Myocyte (in vitro differentiated cells): ENCODE measurements at regions not wholly inside any gene's neighbourhood (a gene's known extent, or its start where the extent isn't known, plus 50 kb on each side); places are given as distances from the start of the nearest gene placed in this dataset.
A peak's percentile ranks its signal among the peaks of the same experiment; 100 is the strongest.

Source experiments
- DNase-seq: peaks from one replicate; pipeline ENCODE4 v3.0.0-alpha.2; 2012; ENCODE audit warnings: low read depth

DNA sequence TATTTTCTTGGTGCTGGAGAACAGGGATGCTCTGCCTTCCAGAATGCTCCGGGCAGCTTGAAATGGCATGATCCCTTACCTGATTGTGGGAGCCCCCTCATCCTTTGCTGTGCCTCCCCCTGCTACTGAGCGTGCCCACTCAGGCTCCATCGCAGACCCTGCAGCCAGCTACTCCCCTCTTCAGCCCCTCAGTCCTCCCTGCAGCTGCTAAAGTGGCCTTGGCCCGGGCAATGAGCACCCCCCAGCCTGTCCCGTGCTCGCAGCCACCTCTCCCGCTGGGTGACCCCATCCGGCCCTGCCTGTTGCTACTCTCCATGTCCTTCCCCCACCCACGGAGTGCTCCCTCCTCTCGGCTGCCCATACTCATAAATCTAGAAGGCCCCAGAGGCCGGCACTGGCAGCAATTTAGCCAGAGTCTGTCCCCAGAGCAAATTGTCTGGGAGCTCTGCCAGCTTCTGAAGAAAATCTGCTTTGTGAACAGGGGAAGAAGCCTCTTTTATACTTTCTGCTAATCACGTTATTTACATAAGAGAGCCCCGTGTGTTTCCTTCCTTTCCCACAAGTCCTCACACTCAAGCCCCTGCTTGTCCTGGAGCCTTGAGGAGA, 143.7 kb upstream of the FRMD6 start:
- DNase-seq, result peak; percentile 76

DNA sequence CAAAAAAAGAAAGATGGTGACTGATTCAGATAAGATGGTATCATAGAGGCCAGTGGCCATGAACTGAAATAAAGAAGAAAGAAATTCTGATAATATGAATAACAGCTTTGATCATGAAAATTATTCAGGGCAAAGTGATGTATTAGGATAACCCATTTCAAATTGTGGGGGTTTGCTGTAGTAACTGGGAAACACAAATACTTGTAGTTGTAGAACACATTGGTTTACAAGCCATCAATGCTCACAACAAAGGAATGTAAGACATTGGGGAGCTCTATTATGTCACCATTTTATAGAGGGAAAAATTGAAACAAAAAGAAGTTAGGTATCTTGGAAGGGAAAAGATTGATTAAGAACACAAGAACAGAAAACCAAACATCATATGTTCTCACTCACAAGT, 140.4 kb upstream of the FRMD6 start:
- DNase-seq, result no peak

DNA sequence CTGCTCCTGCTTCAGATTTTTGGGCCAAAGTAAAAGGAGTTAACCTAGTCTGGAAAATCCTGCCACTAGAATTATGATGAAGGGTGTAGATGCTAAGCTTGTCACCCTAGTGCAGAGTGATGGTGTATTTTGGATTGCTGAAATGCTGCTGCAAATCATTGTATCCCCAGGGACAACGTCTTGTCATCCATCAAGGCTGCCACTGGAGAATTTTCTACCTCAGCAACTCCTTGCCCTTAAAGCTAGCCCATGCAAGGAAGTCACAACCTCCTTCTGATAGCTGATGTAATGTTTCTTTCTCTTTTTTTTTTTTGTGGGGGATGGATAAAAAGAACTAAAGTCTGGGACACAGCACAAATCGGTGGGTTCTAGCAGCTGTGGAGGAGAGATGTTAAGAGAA, 139.4 kb upstream of the FRMD6 start:
- no peak for DNase-seq

DNA sequence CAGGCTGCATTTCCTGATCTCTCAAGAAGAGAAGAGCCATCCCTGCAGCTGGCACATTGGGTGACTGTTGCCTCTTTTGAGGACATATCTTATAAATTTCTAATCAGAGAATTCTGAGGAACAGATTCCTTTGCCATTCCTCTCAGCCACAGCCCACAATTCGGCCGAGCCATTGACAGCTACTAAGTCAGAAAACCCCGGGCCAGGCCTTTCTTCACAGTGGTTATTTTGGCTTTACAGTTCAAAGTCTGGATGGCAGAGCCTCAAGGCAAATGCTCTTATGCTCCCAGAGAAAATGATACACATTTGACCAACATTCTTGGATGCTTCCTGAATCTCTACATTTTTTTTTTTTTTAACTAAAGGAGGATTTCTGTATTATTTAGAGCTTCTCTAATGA, 138.4 kb upstream of the FRMD6 start:
- peak; percentile 34 for DNase-seq

DNA sequence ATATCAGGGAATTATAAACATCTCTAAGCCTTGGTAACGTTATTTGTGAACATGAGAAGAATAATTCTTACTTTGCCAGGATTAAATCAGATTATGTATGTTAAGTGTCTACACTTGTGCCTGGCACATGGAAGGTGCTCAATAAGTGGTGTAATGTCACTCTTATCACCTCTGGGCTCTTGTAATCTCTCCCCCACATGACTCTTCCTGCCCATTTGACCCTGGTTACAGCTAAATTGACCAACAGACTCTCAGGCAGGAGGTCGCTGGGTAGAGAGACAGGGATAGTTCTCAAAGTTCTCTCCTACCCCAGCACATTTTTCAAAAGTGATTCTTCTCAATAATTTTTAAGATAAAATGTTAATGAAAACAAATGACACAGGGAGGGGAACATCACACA, 137.8 kb upstream of the FRMD6 start:
- DNase-seq, result no peak

DNA sequence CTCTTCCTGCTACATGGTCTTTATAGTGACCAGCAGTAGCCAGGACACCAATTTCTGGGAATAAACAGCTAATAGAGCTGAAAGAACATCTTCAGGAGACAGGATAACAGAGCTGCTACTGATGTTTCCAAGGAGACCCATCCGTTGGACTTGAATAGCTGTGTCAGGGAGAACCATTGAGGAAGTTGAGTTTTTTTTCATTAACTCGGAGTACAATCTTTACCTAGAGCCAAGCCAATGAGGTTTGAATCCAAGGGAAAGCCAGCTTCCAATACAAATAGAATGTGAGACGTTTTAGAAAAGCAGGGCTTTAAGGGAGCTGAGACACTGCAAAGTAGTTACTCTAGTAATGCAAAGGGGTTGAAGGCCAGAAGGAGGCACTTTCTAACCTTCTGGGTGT, 136.1 kb upstream of the FRMD6 start:
- no peak for DNase-seq

DNA sequence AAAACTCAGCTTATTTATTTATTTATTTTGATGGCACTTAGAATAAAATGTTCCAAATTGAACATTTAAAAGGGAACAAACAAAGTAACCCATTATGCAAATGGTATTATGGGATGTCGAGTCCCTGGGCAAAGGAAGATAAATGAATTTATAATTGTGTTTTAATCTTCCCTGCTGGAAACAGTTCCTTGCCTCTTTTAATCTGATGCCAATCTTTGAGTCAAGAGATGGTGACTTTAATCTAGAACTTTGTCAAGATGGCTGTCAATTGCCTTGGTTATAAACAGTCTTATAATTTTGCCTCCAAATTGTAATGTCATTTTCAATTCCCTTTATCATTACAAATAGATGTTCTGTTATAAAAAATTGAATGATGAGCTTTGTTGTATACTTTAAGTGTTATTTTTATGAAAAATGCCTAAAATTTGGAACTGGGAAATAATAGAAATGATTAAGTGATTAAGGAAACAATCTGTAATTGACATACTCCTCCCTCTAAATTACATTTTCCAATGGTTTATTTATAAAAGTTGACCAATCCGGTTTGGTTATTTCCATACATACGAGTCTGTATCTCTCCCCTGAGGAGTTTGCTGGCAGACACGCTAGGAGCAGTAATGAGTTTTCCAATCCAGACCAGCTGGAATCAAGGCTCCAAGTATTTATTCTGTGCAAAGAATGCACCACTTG, 134.9 kb upstream of the FRMD6 start:
- DNase-seq, result no peak

DNA sequence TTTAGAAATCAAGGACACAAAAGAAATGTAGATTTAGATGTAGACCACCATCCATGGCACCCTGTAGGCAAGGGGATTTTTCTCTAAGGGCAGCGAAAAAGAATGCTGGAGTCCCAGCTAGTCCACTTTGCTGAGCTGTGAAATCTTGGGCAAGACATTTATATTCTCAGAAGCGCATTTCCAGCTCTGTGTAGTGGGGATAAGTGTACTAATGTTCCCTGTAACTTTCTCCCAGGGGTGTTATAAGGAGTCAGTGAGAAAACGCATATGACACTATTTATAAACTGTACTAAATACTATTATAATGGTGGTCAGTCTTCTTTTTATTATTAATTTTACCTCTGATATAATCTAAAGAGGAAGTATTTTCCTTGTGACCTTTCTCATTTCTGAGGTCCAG, 133.4 kb upstream of the FRMD6 start:
- DNase-seq, result no peak

DNA sequence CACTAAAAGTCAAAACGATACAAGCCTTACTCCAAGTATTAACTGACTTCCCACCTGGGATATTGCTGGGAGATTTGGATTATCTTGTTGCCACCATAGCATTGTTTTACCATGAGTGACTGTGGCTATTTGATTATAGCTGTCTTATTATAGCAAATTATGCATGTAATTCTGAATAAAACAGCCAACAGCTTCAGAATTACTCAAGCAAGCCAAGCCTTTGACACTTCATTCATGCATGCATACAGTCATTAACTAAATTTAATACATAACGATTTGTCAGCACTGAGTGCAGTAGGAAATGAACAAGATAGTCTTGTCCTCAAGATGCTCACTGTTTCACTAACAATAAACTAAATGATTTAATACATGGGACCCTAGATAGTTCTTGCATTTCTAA, 133.0 kb upstream of the FRMD6 start:
- peak; percentile 54 for DNase-seq

DNA sequence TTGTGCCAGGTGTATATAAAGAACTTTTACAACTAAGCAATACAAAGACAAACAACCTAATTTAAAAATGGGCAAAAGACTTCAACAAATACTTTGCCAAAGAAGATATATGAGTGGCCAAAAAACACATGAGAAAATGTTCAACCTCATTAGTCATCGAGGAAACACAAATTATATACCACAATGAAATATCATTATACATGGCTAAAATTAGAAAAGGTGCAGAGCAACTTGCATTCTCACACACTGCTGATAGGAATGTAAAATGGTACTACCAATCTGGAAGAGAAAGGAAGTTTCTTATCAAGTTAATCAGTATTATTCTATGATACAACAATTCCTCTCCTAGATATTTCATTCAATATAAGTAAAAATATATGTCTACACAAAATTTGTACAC, 131.6 kb upstream of the FRMD6 start:
- no peak for DNase-seq

DNA sequence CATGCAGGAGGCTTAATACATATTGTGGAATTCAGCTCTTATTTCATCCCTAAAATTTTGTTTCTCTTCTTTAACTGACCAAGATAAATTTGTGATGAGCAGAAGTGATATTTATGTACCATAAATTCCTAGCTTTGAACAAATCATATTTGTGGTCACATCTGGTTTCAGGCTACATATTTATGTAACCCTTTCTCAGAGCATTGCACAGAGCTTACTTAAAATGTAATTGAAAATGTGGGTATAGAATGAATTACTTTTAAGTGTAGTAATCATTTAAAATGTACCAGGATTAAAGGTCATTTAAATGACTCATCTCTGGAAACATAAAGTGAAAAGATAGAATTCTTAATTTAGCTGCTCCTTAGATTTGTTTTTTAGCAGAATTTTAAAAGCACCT, 129.9 kb upstream of the FRMD6 start:
- DNase-seq, result no peak

DNA sequence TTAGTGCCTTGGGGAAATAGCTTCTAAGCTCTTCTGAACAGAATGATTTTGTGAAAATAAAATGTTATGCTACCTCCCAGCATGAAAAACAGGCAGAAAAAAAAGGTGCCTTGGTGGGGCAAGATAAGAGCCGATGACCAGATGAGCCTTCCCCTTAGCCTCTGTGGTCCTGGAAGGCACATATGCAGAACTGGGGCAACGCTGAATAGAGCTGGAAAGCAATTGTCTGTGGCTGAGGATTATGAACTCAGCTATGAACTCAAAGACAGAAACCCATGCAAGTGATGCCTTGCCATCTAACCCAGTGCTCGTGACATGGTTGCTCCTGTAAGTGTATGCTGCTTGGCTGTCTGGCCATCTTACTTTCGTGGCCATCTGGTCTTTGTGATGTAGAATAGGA, 128.5 kb upstream of the FRMD6 start:
- DNase-seq, result no peak

DNA sequence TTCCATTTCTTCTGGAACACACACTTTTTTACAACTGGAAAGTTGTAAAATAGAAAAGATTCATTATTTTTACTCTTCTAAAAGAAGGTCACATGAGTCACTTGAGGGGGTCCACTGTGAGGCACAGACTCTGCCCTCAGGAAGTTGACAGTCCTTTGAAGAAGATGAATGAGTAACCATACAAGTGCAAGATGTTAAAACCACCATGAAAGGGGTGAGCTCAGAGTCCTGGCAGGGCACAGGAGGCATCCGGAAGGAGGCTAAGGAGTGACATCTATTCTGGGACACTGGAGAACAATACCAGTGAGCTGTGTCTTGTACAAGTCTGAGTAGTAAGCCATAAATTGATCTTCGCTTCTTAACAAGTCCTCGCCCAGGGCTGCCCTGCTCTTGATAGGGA, 126.0 kb upstream of the FRMD6 start:
- DNase-seq, result no peak

DNA sequence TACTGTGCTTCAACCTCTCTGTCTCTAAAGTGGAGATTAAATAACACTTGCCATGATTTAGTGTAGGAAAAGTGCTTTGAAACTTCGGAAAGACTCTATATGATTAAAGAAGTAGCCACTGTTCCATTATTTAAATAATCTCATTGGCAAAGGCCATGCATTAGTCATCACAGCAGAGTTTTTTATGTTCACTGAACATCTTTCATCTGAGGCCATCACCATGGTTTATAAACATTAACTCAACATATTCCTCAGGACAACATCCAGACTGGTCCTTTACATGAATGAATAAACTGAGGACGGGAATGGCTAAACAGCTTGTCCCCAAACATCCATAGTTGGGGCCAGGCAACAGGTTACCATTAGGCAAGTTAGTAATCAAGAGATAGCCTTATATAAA, 124.6 kb upstream of the FRMD6 start:
- no peak for DNase-seq

DNA sequence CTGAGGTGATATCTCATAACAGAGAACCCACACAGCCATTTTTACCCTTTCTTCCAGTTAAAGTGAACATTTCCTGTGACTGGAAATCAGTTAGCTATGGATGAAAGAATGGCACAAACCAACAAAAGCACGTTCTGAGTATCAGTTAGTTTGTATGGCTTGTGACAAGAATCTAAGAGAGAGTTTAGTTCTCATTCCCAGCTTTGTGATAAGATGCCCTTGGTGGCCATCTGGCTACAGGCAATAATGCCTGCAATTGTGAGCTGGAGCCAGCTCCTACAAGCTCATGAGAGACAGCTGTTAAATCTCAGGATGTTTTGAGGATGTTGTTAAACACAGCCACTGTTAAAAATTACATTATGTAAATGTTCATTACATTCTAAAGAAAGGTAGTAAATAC, 122.0 kb upstream of the FRMD6 start:
- no peak for DNase-seq

DNA sequence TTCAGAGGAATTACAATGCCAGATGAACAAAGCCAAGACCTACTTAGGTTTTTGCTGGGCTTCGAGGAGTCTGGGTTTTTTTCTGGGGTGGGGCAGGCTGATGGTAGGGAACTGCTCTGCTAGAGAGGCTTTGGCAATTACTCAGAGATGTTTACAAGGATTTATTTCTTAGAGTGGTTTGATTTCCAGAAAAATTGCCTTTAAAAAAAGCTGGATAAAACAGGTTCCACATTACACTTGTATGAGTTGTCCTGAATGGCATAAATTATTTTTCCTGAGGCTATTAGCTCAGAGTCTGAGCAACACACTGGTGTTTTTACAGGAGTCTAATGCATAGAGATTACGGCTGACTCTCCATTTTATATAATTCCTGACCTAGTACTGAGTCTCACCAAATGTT, 118.5 kb upstream of the FRMD6 start:
- peak; percentile 58 for DNase-seq

DNA sequence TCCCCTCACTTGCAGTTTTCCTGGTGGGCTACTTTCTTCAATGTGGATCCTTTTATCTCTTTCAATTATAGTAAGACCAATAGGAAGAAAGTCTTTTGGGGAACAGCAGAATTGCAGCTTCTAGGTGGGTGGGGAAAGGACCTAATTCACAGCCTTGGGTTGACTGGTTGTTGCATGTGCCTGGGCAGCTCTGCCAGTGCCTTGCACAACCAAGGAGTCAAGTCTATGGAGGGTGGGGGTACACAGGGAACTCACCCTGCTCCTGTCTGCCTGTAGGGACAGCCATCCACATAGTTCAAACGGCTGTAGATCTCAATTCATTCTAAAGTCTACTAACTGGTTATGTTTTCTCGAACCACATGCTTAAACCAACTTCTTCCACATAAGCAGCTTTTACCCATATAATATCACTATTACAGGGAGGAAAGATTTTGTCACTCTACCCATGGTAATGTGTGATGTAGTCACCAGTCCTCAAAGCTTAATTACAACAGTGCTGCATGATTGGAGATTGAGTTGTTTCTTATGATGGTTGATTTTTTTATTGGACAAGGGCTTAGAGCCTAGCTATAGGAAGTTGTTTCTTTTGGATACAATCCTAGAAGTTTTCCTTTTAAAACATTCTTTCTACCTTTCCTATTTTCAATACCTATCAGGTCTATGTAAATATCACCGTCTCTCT, 117.7 kb upstream of the FRMD6 start:
- DNase-seq, result no peak

DNA sequence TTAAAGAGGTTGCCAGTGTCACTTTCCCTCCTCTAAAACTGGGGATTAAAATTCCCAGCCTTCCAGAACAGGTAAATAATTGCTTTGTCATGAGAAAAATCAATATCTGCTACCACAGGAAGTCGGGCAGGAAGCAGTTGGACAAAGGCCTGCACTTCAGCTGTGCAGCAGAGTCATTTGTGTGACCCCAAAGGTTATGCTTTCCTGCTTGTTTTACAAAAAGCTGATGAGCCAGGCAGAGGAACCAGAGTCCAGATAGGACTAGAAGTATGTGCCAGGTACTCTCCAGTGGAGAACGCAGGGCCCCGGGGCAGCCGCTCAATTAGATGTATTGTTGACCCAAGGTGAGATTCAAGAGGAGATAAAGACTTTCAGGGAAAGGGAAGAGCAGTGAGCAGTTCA, 117.1 kb upstream of the FRMD6 start:
- DNase-seq, result peak; percentile 31

DNA sequence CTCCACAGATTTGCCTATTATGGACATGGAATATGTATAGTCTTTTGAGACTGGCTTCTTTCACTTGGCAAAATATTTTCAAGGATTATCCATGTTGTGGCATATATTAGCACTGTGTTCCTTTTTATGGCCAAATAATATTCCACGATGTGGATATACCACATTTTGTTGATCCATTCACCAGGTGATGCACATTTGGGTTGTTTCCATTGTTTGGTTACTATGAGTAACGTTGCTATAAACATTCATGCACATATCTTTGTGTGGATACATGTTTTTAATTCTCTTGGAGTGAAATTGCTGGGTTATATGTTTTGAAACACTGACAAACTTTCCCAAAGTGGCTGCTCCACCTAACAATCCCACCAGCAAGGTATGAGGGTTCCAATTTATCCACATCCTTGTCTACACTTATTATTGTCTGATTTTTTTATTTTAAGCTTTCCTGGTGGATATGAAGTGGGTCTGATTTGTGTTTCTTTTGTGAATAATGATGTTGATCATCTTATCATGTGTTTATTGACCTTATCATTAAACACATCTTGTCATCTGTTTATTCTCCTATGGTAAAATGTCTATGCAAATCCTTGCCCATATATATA, 116.2 kb upstream of the FRMD6 start:
- DNase-seq, result no peak

DNA sequence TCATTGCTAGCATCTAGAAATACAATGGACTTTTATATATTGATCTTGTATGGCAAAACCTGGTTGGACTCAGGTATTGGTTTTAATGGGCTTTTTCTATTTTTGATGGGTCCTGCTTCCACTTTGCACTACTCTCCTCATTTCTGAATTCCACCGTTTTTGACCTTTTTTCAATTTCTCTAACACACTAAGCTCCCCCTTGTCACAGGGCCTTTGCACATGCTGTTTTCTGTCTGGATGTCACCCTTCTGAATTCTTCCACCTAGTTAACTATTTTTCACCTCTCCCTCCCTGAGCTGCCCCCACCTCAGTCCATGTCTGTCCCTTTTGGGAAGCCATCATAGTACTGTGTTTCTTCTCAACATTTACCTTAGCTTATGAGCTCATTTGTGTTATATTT, 112.7 kb upstream of the FRMD6 start:
- DNase-seq, result no peak

DNA sequence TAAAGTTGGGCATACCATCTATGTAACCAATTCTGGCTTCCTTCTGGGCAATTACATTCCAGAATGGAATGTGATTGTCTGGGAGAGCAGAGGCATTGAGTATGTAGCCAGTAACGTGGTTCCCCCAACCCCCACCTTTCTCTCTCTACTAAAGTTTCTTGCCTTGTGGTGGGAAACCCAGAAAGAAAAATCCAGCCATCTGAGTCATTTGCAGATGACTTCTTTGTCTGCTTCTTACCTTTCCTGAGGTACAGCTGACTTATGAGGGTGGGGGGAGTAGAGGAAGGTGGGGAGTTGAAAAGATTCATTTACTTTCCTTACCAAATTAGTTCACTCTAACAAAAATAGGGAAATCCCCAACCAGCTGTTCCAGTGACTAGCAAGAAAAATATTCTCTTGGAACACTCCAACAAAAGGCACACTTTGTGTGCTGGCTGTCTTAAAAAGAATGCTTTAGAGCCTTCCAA, 112.1 kb upstream of the FRMD6 start:
- DNase-seq, result peak; percentile 83

DNA sequence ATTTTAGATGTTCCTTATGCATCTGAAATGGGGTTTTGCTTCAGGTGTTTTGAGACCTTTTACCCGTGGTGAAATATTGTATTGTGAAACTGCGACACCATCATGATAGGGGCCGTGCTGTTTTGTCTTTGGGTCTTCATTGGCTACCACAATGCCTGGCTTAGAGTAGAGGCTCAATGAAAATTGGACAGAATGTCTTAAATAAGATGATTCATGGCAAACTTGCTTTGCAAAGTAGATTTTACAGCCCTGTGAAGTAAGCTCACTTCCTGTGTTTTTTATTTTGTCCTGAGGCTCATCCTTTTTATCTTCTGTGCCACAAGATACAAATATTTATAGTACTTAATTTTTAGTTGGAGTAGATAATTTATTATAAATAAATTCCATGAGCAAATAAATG, 111.3 kb upstream of the FRMD6 start:
- peak; percentile 24 for DNase-seq
